ENCODE measurements at regions not wholly inside any gene's neighbourhood (a gene's known extent, or its start where the extent isn't known, plus 50 kb on each side); places are given as distances from the start of the nearest gene placed in this dataset.

DNA sequence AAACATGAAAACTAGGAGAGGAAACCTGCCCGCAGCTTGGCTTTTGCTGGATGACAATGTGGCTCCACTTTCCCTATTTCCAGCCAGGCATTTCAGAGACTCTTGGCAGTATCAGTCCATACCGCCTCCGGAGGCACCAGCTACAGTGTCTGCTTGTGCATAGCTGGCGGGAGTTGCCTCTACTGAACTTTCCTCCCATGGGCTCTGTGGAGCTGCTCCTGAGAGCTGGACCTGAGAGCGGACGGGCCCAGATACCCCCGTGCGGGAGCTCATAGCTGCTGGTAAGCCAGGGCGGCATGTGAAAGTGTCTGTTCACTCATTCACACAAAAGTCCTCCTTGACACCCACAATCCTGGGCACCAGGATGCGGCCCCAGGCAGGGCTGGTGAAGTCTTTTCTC, 130.3 kb upstream of the PMEPA1 start:
- no peak overlapping the region for H3K4me3 ChIP-seq (ENCODE audit: low read depth in 1 of 3, low read length in 3 of 3)

GRCh38 chr20:57838670-57839151, 128.9 kb upstream of the PMEPA1 start:
- WGBS, 3 donors = 67 to 71% (median 71%) methylated on average over 18 of the region's 18 CpGs
- Histone ChIP-seq H3K27ac (ENCODE audit: low read depth in 1 of 3, low read length in 2 of 3) (no peak overlapping the region), H3K27me3 (ENCODE audit: control insufficient read depth in 3 of 3, insufficient read depth in 3 of 3, low read length in 3 of 3) (peaks cover 0 to 6% (median 0%) of the 10 kb centered on the region in 3 donors), H3K4me1 (ENCODE audit: control insufficient read depth in 3 of 3, insufficient read depth in 2 of 3, low read depth in 1 of 3, low read length in 2 of 3) (peaks cover 0 to 5% (median 0%) of the 10 kb centered on the region in 3 donors), H3K4me3 (ENCODE audit: low read depth in 1 of 3, low read length in 3 of 3) (no peak overlapping the region), H3K36me3 (ENCODE audit: control insufficient read depth in 3 of 3, insufficient read depth in 2 of 3, low read depth in 1 of 3, low read length in 3 of 3) (no peaks in the 10 kb centered on the region), H3K9me3 (ENCODE audit: control insufficient read depth in 2 of 2, insufficient read depth in 1 of 2, low read depth in 1 of 2, low read length in 1 of 2) (no peaks in the 10 kb centered on the region)
- FAIRE-seq = no peak
- peak in 1 of 2 donors; percentile 25 for DNase-seq

More for the DNA sequence above, 130.3 kb upstream of the PMEPA1 start:
- H3K9me3 ChIP-seq (ENCODE audit: control insufficient read depth in 2 of 2, insufficient read depth in 1 of 2, low read depth in 1 of 2, low read length in 1 of 2) = no peaks in the 10 kb centered on the region
- H3K27me3 ChIP-seq (ENCODE audit: control insufficient read depth in 3 of 3, insufficient read depth in 3 of 3, low read length in 3 of 3) = no peaks in the 10 kb centered on the region
- H3K36me3 ChIP-seq (ENCODE audit: control insufficient read depth in 3 of 3, insufficient read depth in 2 of 3, low read depth in 1 of 3, low read length in 3 of 3) = no peaks in the 10 kb centered on the region
- H3K4me1 ChIP-seq (ENCODE audit: control insufficient read depth in 3 of 3, insufficient read depth in 2 of 3, low read depth in 1 of 3, low read length in 2 of 3) = peaks cover 0 to 5% (median 0%) of the 10 kb centered on the region in 3 donors
- no peak overlapping the region for H3K27ac ChIP-seq (ENCODE audit: low read depth in 1 of 3, low read length in 2 of 3)
- FAIRE-seq (no peak), DNase-seq (no peak)
- WGBS, 3 donors = 77 to 91% (median 79%) methylated on average over 10 of the region's 10 CpGs

- Histone ChIP-seq H3K27me3 (ENCODE audit: control insufficient read depth in 3 of 3, insufficient read depth in 3 of 3, low read length in 3 of 3) (peaks cover 0 to 6% (median 0%) of the 10 kb centered on the region in 3 donors), H3K36me3 (ENCODE audit: control insufficient read depth in 3 of 3, insufficient read depth in 2 of 3, low read depth in 1 of 3, low read length in 3 of 3) (no peaks in the 10 kb centered on the region), H3K27ac (ENCODE audit: low read depth in 1 of 3, low read length in 2 of 3) (no peak overlapping the region), H3K4me3 (ENCODE audit: low read depth in 1 of 3, low read length in 3 of 3) (no peak overlapping the region), H3K4me1 (ENCODE audit: control insufficient read depth in 3 of 3, insufficient read depth in 2 of 3, low read depth in 1 of 3, low read length in 2 of 3) (peaks cover 0 to 5% (median 0%) of the 10 kb centered on the region in 3 donors), H3K9me3 (ENCODE audit: control insufficient read depth in 2 of 2, insufficient read depth in 1 of 2, low read depth in 1 of 2, low read length in 1 of 2) (no peaks in the 10 kb centered on the region)
- WGBS, 3 donors = 83 to 91% (median 85%) methylated on average over 24 of the region's 24 CpGs
- DNase-seq (no peak), FAIRE-seq (no peak)
Observed at GRCh38 chr20:57837208-57838035, 127.6 kb upstream of the PMEPA1 start.

DNA sequence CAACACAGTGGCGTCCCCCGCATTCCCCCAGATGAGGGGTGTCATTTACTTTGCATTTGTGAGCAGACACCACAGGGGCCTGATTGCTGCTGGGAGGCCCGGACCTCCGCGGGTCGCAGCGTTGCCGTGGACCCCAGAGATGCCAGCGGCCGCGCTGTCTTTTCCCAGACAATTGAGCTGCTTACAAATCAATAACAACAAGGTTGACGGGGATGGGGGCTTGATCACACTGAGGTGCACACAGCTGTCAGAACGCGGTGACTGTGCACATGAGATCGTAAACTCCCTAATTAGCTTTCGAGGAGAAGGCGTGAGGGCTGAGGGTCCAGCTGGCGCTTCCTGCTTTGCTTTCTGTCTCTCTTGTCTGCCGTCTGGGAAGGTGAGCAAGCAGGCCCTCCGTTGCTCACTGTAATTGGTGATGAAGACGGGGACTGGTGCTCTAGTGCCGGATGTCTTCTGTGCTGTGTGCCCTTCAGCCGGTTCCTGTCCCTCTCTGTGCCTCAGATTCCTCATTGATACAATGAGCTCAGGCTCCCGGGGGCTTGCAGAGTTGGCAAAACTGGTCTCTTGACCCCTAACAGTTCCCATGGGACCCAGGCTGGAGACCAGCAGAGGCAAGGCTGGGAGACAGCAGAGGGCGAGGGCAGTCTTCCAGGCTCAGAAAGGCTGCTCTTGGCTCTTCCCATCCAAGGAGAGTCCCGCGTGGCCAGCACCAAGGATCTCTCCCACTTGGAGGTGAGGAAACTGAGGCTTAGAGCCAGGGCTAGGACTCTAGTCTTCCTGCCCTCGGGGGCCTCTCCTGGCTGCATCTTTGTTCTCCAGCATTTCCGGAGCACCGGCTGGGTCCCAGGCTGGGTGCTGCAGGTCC, 126.0 kb upstream of the PMEPA1 start:
- WGBS, 3 donors = 34 to 64% (median 49%) methylated on average over 30 of the region's 30 CpGs
- no peak for DNase-seq
- Histone ChIP-seq H3K36me3 (ENCODE audit: control insufficient read depth in 3 of 3, insufficient read depth in 2 of 3, low read depth in 1 of 3, low read length in 3 of 3) (no peaks in the 10 kb centered on the region), H3K4me3 (ENCODE audit: low read depth in 1 of 3, low read length in 3 of 3) (no peak overlapping the region), H3K9me3 (ENCODE audit: control insufficient read depth in 2 of 2, insufficient read depth in 1 of 2, low read depth in 1 of 2, low read length in 1 of 2) (no peaks in the 10 kb centered on the region), H3K27me3 (ENCODE audit: control insufficient read depth in 3 of 3, insufficient read depth in 3 of 3, low read length in 3 of 3) (peaks cover 0 to 6% (median 2%) of the 10 kb centered on the region in 3 donors), H3K4me1 (ENCODE audit: control insufficient read depth in 3 of 3, insufficient read depth in 2 of 3, low read depth in 1 of 3, low read length in 2 of 3) (peaks cover 0 to 5% (median 0%) of the 10 kb centered on the region in 3 donors), H3K27ac (ENCODE audit: low read depth in 1 of 3, low read length in 2 of 3) (no peak overlapping the region)
- no peak for FAIRE-seq

DNA sequence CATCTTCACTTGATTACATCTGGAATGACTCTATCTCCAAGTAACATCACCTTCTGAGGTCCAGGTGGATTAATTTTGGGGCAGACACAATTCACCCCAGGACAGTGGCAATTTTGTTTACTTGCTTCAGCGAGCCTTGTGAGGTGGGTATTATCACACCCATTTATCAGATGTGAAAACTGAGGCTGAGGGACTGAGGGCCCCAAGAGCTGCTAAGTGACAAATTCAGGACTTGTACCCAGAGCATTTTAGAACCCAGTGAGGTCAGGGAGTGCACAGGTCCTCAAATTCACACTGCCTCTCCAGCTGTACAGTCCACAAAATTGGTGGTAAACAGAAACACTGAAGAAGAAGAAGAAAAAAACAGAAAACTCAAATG, 125.2 kb upstream of the PMEPA1 start:
- H3K36me3 ChIP-seq (ENCODE audit: control insufficient read depth in 3 of 3, insufficient read depth in 2 of 3, low read depth in 1 of 3, low read length in 3 of 3) = no peaks in the 10 kb centered on the region
- DNase-seq (no peak), FAIRE-seq (no peak)
- peaks cover 0 to 6% (median 2%) of the 10 kb centered on the region in 3 donors for H3K27me3 ChIP-seq (ENCODE audit: control insufficient read depth in 3 of 3, insufficient read depth in 3 of 3, low read length in 3 of 3)
- H3K4me1 ChIP-seq (ENCODE audit: control insufficient read depth in 3 of 3, insufficient read depth in 2 of 3, low read depth in 1 of 3, low read length in 2 of 3) = peaks cover 0 to 5% (median 0%) of the 10 kb centered on the region in 3 donors
- no peaks in the 10 kb centered on the region for H3K9me3 ChIP-seq (ENCODE audit: control insufficient read depth in 2 of 2, insufficient read depth in 1 of 2, low read depth in 1 of 2, low read length in 1 of 2)
- 57 to 80% (median 68%) methylated on average over 1 of the region's 1 CpG for WGBS, 3 donors
- no peak overlapping the region for H3K27ac ChIP-seq (ENCODE audit: low read depth in 1 of 3, low read length in 2 of 3)
- no peak overlapping the region for H3K4me3 ChIP-seq (ENCODE audit: low read depth in 1 of 3, low read length in 3 of 3)

GRCh38 chr20:57834306-57835073, 124.7 kb upstream of the PMEPA1 start:
- H3K27me3 ChIP-seq (ENCODE audit: control insufficient read depth in 3 of 3, insufficient read depth in 3 of 3, low read length in 3 of 3) = peaks cover 0 to 6% (median 2%) of the 10 kb centered on the region in 3 donors
- no peaks in the 10 kb centered on the region for H3K9me3 ChIP-seq (ENCODE audit: control insufficient read depth in 2 of 2, insufficient read depth in 1 of 2, low read depth in 1 of 2, low read length in 1 of 2)
- H3K36me3 ChIP-seq (ENCODE audit: control insufficient read depth in 3 of 3, insufficient read depth in 2 of 3, low read depth in 1 of 3, low read length in 3 of 3) = no peaks in the 10 kb centered on the region
- H3K27ac ChIP-seq (ENCODE audit: low read depth in 1 of 3, low read length in 2 of 3) = no peak overlapping the region
- peaks cover 0 to 5% (median 0%) of the 10 kb centered on the region in 3 donors for H3K4me1 ChIP-seq (ENCODE audit: control insufficient read depth in 3 of 3, insufficient read depth in 2 of 3, low read depth in 1 of 3, low read length in 2 of 3)
- FAIRE-seq (no peak), DNase-seq (no peak)
- 75 to 82% (median 77%) methylated on average over 17 of the region's 17 CpGs for WGBS, 3 donors
- H3K4me3 ChIP-seq (ENCODE audit: low read depth in 1 of 3, low read length in 3 of 3) = no peak overlapping the region

DNA sequence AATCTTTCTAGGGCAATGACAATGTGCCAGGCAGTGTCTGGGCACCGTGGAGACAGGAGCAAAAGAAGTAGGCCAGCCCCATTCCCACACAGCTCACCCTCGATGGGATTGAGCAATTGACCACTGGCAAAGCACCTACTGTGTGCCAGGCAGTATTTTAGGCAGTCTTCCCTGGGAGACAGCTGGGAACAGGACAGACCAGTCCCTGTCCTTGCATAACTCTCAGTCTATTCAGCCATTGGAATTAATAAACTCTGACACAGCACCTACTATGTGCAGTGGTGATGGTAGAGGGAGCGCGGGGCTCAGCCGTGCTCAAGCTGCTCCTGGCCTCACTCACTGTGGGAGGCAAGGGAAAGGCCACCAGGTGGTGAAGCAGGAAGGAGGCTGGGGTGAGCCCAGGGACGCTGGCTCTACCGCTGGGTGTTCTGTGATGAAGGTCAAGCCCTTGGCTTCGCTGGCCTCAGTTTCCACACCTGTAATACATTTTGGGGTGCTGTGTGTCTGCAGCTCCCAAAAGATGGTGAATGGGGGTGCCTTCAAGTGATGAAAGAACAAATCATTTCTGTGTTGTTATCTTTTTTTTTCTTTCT, 122.3 kb upstream of the PMEPA1 start:
- WGBS, 3 donors = 70 to 79% (median 76%) methylated on average over 8 of the region's 8 CpGs
- FAIRE-seq (no peak), DNase-seq (no peak)
- Histone ChIP-seq H3K27me3 (ENCODE audit: control insufficient read depth in 3 of 3, insufficient read depth in 3 of 3, low read length in 3 of 3) (peaks cover 0 to 6% (median 2%) of the 10 kb centered on the region in 3 donors), H3K9me3 (ENCODE audit: control insufficient read depth in 2 of 2, insufficient read depth in 1 of 2, low read depth in 1 of 2, low read length in 1 of 2) (no peaks in the 10 kb centered on the region), H3K4me1 (ENCODE audit: control insufficient read depth in 3 of 3, insufficient read depth in 2 of 3, low read depth in 1 of 3, low read length in 2 of 3) (no peaks in the 10 kb centered on the region), H3K36me3 (ENCODE audit: control insufficient read depth in 3 of 3, insufficient read depth in 2 of 3, low read depth in 1 of 3, low read length in 3 of 3) (no peaks in the 10 kb centered on the region), H3K27ac (ENCODE audit: low read depth in 1 of 3, low read length in 2 of 3) (no peak overlapping the region), H3K4me3 (ENCODE audit: low read depth in 1 of 3, low read length in 3 of 3) (no peak overlapping the region)

Measured in small intestine (tissue), 7 donors.